GM23338 (cell line): ENCODE measurements at regions not wholly inside any gene's neighbourhood (a gene's known extent, or its start where the extent isn't known, plus 50 kb on each side); places are given as distances from the start of the nearest gene placed in this dataset.

Source experiments
- CREB1 ChIP-seq: fragments of 250-450 bp; sonication (Bioruptor Pico); IDR thresholded peaks from 2 replicates; pipeline ENCODE4 v1.5.0; 2020; ENCODE audit warnings: low read depth, mild to moderate bottlenecking, moderate library complexity
- EZH2 ChIP-seq: fragments of 200-600 bp; sonication (generic); IDR thresholded peaks from one replicate; pipeline ENCODE4 v1.8.0; 2017; ENCODE audit warnings: antibody characterized with exemption, mild to moderate bottlenecking, low read depth; ENCODE audit not compliant: unreplicated experiment
- EZH2phosphoT487 ChIP-seq: fragments of 200-600 bp; sonication (generic); IDR thresholded peaks from one replicate; pipeline ENCODE4 v1.8.1; 2018; ENCODE audit warnings: antibody characterized with exemption; ENCODE audit not compliant: unreplicated experiment
- JUNB ChIP-seq: IDR thresholded peaks from one replicate; pipeline ENCODE4 v1.6.1; 2016; ENCODE audit warnings: antibody characterized with exemption; ENCODE audit not compliant: unreplicated experiment
- NANOG ChIP-seq: IDR thresholded peaks from 2 replicates; pipeline ENCODE4 v1.6.1; 2016; ENCODE audit warnings: antibody characterized with exemption, borderline replicate concordance
- POLR2AphosphoS5 ChIP-seq: IDR thresholded peaks from 2 replicates; pipeline ENCODE4 v1.6.1; 2016; ENCODE audit warnings: antibody characterized with exemption, low read depth
- ZNF114 ChIP-seq: fragments of 250-450 bp; sonication (Bioruptor Pico); IDR thresholded peaks from 2 replicates; pipeline ENCODE4 v1.5.0; 2020; ENCODE audit warnings: mild to moderate bottlenecking, moderate library complexity
- ZNF331 ChIP-seq: fragments of 250-450 bp; sonication (Bioruptor Pico); IDR thresholded peaks from 2 replicates; pipeline ENCODE4 v1.5.0; 2020; ENCODE audit warnings: low read depth, mild to moderate bottlenecking, moderate library complexity
- TF ChIP-seq, protein P1 (sequence below): IDR thresholded peaks from one replicate; pipeline ENCODE4 v1.6.1; 2018; ENCODE audit warnings: antibody characterized with exemption; ENCODE audit not compliant: unreplicated experiment
- TF ChIP-seq, protein P2 (sequence below), 2 experiments: fragments of 200-600 bp in 1 of 2; sonication (generic) in 1 of 2; conservative IDR thresholded peaks; 2 replicates each; pipeline versions ENCODE4 v1.5.1 to v1.6.1; 2016 to 2017; ENCODE audit warnings: antibody characterized with exemption in 2 of 2, low read depth in 2 of 2, mild to moderate bottlenecking in 2 of 2, moderate library complexity in 1 of 2
- TF ChIP-seq, protein P3 (sequence below): IDR thresholded peaks from 2 replicates; pipeline ENCODE4 v1.6.1; 2016; ENCODE audit warnings: antibody characterized with exemption

DNA sequence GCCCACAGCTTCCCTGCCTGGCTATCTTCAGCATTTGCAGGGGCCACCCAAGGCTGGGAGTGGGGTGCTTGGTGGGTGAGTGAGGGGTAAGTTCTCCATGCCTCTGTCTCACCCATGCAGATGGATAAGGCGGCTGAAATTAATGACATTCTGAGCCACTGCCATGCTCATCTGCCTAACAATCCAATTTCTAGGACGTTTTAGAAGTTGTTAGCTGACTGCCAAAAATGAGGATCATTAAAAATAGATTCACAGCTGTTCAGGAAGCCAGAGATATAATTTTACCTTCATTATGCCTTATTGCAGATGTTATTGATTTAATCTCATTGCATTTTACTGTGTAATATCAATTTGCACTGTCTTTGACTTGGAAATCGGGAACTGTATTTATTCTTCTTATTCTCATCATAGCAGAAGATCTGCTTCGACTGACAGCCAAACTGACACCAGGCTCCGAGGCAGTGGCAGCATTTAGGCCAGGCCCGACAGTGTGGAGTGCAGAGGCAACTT is 334.4 kb upstream of the NPVF start:
- TF ChIP-seq ZNF331 (CRISPR knock-in tag): no peak
- TF ChIP-seq, protein P1, sequence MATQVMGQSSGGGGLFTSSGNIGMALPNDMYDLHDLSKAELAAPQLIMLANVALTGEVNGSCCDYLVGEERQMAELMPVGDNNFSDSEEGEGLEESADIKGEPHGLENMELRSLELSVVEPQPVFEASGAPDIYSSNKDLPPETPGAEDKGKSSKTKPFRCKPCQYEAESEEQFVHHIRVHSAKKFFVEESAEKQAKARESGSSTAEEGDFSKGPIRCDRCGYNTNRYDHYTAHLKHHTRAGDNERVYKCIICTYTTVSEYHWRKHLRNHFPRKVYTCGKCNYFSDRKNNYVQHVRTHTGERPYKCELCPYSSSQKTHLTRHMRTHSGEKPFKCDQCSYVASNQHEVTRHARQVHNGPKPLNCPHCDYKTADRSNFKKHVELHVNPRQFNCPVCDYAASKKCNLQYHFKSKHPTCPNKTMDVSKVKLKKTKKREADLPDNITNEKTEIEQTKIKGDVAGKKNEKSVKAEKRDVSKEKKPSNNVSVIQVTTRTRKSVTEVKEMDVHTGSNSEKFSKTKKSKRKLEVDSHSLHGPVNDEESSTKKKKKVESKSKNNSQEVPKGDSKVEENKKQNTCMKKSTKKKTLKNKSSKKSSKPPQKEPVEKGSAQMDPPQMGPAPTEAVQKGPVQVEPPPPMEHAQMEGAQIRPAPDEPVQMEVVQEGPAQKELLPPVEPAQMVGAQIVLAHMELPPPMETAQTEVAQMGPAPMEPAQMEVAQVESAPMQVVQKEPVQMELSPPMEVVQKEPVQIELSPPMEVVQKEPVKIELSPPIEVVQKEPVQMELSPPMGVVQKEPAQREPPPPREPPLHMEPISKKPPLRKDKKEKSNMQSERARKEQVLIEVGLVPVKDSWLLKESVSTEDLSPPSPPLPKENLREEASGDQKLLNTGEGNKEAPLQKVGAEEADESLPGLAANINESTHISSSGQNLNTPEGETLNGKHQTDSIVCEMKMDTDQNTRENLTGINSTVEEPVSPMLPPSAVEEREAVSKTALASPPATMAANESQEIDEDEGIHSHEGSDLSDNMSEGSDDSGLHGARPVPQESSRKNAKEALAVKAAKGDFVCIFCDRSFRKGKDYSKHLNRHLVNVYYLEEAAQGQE: no peak
- TF ChIP-seq, protein P2, sequence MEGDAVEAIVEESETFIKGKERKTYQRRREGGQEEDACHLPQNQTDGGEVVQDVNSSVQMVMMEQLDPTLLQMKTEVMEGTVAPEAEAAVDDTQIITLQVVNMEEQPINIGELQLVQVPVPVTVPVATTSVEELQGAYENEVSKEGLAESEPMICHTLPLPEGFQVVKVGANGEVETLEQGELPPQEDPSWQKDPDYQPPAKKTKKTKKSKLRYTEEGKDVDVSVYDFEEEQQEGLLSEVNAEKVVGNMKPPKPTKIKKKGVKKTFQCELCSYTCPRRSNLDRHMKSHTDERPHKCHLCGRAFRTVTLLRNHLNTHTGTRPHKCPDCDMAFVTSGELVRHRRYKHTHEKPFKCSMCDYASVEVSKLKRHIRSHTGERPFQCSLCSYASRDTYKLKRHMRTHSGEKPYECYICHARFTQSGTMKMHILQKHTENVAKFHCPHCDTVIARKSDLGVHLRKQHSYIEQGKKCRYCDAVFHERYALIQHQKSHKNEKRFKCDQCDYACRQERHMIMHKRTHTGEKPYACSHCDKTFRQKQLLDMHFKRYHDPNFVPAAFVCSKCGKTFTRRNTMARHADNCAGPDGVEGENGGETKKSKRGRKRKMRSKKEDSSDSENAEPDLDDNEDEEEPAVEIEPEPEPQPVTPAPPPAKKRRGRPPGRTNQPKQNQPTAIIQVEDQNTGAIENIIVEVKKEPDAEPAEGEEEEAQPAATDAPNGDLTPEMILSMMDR (conservative IDR thresholded peaks at IDR 0.05; ENCODE audit: low read depth in 2 of 2): no peak
- TF ChIP-seq CREB1 (CRISPR knock-in tag): no peak
- no peak for TF ChIP-seq POLR2AphosphoS5
- no peak for TF ChIP-seq EZH2
- no peak for TF ChIP-seq EZH2phosphoT487
- no peak for TF ChIP-seq NANOG
- TF ChIP-seq JUNB: no peak
- TF ChIP-seq, protein P3, sequence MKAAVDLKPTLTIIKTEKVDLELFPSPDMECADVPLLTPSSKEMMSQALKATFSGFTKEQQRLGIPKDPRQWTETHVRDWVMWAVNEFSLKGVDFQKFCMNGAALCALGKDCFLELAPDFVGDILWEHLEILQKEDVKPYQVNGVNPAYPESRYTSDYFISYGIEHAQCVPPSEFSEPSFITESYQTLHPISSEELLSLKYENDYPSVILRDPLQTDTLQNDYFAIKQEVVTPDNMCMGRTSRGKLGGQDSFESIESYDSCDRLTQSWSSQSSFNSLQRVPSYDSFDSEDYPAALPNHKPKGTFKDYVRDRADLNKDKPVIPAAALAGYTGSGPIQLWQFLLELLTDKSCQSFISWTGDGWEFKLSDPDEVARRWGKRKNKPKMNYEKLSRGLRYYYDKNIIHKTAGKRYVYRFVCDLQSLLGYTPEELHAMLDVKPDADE: no peak
- no peak for TF ChIP-seq ZNF114 (CRISPR knock-in tag)
